ENCODE measurements at regions not wholly inside any gene's neighbourhood (a gene's known extent, or its start where the extent isn't known, plus 50 kb on each side); places are given as distances from the start of the nearest gene placed in this dataset.

DNA sequence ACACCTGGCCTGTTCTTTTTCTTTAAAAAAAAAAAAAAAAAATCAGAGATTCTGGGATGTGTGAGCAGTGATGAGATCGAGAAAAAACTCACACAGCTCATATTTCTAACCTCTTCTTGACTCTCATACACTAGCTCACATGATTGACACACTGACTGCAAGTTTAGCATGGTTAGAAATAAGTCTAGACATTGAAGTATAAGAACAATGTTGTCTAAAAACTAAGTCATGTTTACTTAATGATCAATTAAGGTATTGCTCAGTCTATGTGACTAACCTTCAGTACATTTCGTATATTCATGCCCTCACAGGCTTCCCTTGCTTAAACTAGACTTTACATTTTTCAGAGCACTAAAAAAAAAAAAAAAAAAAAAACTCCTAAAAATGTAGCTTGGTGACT lies 775.1 kb downstream of the GATA3 start:
- no peaks in the 10 kb centered on the region for H4K20me1 ChIP-seq (ENCODE audit: control insufficient read depth, extremely low read depth, insufficient read depth, low read length)

DNA sequence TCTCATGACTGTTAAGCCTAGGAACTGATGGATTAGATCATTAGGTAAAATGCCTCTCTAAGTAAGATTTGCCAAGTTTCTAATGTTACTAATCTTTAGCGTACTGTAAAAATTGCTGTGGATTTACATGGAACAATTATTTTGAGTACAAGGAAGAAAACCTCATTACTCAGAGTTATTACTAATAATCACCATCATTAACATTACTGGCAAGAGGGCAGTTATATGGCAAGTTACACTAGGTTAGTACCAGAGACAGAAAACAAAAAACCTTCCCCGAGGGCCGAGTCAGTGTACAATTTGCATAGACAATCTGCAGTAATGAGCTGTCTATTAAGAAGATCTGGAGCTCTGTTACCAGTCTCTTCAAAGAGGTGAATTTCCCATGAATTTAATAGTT lies 775.6 kb downstream of the GATA3 start:
- peak overlapping the region; percentile 34 for H3K9ac ChIP-seq (ENCODE audit: control insufficient read depth, extremely low read depth, insufficient read depth, low read length)
- H3K27ac ChIP-seq (ENCODE audit: control insufficient read depth, insufficient read depth, low read length) = peak overlapping the region; percentile 68
- H3K79me2 ChIP-seq (ENCODE audit: control insufficient read depth, insufficient read depth, low read length) = no peaks in the 10 kb centered on the region
- H3K4me3 ChIP-seq (ENCODE audit: control insufficient read depth in 2 of 3, extremely low read depth in 1 of 3, insufficient read depth in 2 of 3, low read depth in 1 of 3, low read length in 3 of 3) = peak overlapping the region in 1 of 3 experiments; percentile 6
- H3K4me1 ChIP-seq (ENCODE audit: control insufficient read depth, extremely low read depth, insufficient read depth, low read length) = peaks cover 10% of the 10 kb centered on the region
- no peaks in the 10 kb centered on the region for H3K9me3 ChIP-seq (ENCODE audit: control insufficient read depth, low read depth, low read length)
- FAIRE-seq (no peak), DNase-seq (ENCODE audit: low read depth, low spot score) (peak; percentile 1)
- no peaks in the 10 kb centered on the region for H3K9me1 ChIP-seq (ENCODE audit: control insufficient read depth, extremely low read depth, insufficient read depth, low read length)
- peak overlapping the region; percentile 65 for H3K4me2 ChIP-seq (ENCODE audit: control insufficient read depth, extremely low read depth, insufficient read depth, low read depth, low read length)
- dilution Hi-C loops (cut with MboI; ENCODE audit: extremely low pct_ligation_motif_present, low sequenced_read_pairs) = no loop called here
- H3K27me3 ChIP-seq (ENCODE audit: control insufficient read depth, extremely low read depth, insufficient read depth, low read length) = no peaks in the 10 kb centered on the region
- peak overlapping the region; percentile 61 for H2AFZ ChIP-seq (ENCODE audit: control insufficient read depth, low read length)
- no peaks in the 10 kb centered on the region for H3K36me3 ChIP-seq (ENCODE audit: control insufficient read depth in 2 of 2, extremely low read depth in 1 of 2, insufficient read depth in 2 of 2, low read length in 2 of 2)
- TF ChIP-seq EZH2 (IDR thresholded peaks at IDR 0.05; ENCODE audit: low read length) = no peak
- TF ChIP-seq, protein P1, sequence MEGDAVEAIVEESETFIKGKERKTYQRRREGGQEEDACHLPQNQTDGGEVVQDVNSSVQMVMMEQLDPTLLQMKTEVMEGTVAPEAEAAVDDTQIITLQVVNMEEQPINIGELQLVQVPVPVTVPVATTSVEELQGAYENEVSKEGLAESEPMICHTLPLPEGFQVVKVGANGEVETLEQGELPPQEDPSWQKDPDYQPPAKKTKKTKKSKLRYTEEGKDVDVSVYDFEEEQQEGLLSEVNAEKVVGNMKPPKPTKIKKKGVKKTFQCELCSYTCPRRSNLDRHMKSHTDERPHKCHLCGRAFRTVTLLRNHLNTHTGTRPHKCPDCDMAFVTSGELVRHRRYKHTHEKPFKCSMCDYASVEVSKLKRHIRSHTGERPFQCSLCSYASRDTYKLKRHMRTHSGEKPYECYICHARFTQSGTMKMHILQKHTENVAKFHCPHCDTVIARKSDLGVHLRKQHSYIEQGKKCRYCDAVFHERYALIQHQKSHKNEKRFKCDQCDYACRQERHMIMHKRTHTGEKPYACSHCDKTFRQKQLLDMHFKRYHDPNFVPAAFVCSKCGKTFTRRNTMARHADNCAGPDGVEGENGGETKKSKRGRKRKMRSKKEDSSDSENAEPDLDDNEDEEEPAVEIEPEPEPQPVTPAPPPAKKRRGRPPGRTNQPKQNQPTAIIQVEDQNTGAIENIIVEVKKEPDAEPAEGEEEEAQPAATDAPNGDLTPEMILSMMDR (optimal IDR thresholded peaks at IDR 0.05 in 1 of 3, IDR thresholded peaks at IDR 0.05 in 1 of 3, conservative IDR thresholded peaks at IDR 0.05 in 1 of 3; ENCODE audit: extremely low read depth in 1 of 3, insufficient read depth in 2 of 3, low read length in 3 of 3) = no peak
- no peaks in the 10 kb centered on the region for H4K20me1 ChIP-seq (ENCODE audit: control insufficient read depth, extremely low read depth, insufficient read depth, low read length)

More for the DNA sequence above, 775.1 kb downstream of the GATA3 start:
- dilution Hi-C loops (cut with MboI; ENCODE audit: extremely low pct_ligation_motif_present, low sequenced_read_pairs) = no loop called here
- Histone ChIP-seq H3K27ac (ENCODE audit: control insufficient read depth, insufficient read depth, low read length) (peak overlapping the region; percentile 68), H3K9me1 (ENCODE audit: control insufficient read depth, extremely low read depth, insufficient read depth, low read length) (no peaks in the 10 kb centered on the region), H3K27me3 (ENCODE audit: control insufficient read depth, extremely low read depth, insufficient read depth, low read length) (no peaks in the 10 kb centered on the region), H2AFZ (ENCODE audit: control insufficient read depth, low read length) (peak overlapping the region; percentile 61), H3K4me2 (ENCODE audit: control insufficient read depth, extremely low read depth, insufficient read depth, low read depth, low read length) (peak overlapping the region; percentile 65), H3K4me3 (ENCODE audit: control insufficient read depth in 2 of 3, extremely low read depth in 1 of 3, insufficient read depth in 2 of 3, low read depth in 1 of 3, low read length in 3 of 3) (no peak overlapping the region), H3K36me3 (ENCODE audit: control insufficient read depth in 2 of 2, extremely low read depth in 1 of 2, insufficient read depth in 2 of 2, low read length in 2 of 2) (no peaks in the 10 kb centered on the region), H3K79me2 (ENCODE audit: control insufficient read depth, insufficient read depth, low read length) (no peaks in the 10 kb centered on the region), H3K4me1 (ENCODE audit: control insufficient read depth, extremely low read depth, insufficient read depth, low read length) (peaks cover 10% of the 10 kb centered on the region), H3K9me3 (ENCODE audit: control insufficient read depth, low read depth, low read length) (no peaks in the 10 kb centered on the region), H3K9ac (ENCODE audit: control insufficient read depth, extremely low read depth, insufficient read depth, low read length) (peak overlapping the region; percentile 34)
- peak; percentile 75 for FAIRE-seq
- DNase-seq (ENCODE audit: low read depth, low spot score) = peak; percentile 60
- no peak for TF ChIP-seq EZH2 (IDR thresholded peaks at IDR 0.05; ENCODE audit: low read length)
- TF ChIP-seq, protein P1 (optimal IDR thresholded peaks at IDR 0.05 in 1 of 3, IDR thresholded peaks at IDR 0.05 in 1 of 3, conservative IDR thresholded peaks at IDR 0.05 in 1 of 3; ENCODE audit: extremely low read depth in 1 of 3, insufficient read depth in 2 of 3, low read length in 3 of 3) = no peak
